Epidermal melanocyte (primary cell): ENCODE measurements at regions not wholly inside any gene's neighbourhood (a gene's known extent, or its start where the extent isn't known, plus 50 kb on each side); places are given as distances from the start of the nearest gene placed in this dataset.

Experiments
- DNase-seq: peaks from one replicate; pipeline ENCODE4 v3.0.0; 2011; ENCODE audit warnings: low spot score; ENCODE audit not compliant: insufficient read length

DNA sequence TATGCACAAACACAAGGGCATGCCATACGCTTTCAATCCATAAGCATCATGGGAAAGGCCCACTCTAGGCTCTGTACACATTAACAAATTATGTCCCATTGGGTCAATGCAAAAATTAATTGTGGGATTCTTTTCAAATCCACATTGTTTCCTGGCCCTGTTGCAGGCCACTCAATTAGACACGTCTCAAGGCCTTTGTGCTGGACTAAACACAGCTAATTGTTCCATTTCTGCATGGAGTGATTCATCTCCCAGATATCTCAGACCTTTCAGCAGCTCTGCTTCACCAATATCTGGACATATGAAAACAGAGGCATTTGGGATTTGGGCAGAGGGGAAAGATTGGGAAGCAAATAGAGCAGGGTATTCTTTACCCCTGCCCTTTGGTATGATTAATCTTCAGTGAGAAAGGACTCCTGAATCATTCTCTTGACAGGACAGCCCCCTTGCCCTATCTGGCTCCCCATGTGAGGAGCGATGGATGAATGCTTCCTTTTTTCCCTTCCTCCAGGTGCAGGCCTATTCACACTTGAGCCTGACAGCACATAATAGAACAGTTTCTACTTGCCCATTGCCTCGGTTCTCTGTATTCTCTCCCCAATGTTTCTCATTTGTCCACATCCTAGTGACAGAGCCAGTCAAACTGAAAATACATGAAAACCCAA, 547.6 kb downstream of the HAO1 start:
- DNase-seq = no peak

GRCh38 chr20:7399114-7399513, 541.1 kb downstream of the HAO1 start:
- DNase-seq = no peak

- DNase-seq = no peak
Observed at GRCh38 chr20:7399575-7399974, 540.7 kb downstream of the HAO1 start.

- DNase-seq = no peak
Observed at GRCh38 chr20:7406671-7407070, 533.6 kb downstream of the HAO1 start.

- no peak for DNase-seq
Observed at GRCh38 chr20:7410150-7410549, 530.1 kb downstream of the HAO1 start.

DNA sequence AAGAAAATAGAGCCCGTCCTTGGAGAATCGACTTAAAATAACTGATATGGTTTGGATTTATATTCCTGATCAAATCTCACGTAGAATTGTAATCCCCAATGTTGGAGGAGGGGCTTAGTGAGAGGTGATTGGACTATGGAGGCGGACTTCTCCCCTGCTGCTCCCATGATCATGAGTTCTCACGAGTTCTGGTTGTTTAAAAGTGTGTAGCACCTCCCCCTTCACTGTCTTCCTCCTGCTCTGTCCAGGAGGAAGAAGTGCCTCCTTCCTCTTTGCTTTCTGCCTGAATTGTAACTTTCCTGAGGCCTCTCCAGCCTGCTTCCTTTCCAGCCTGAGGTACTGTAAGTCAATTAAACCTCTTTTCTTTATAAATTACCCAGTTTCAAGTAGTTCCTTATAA, 529.2 kb downstream of the HAO1 start:
- no peak for DNase-seq

- no peak for DNase-seq
Observed at GRCh38 chr20:7415427-7415826, 524.8 kb downstream of the HAO1 start.

DNA sequence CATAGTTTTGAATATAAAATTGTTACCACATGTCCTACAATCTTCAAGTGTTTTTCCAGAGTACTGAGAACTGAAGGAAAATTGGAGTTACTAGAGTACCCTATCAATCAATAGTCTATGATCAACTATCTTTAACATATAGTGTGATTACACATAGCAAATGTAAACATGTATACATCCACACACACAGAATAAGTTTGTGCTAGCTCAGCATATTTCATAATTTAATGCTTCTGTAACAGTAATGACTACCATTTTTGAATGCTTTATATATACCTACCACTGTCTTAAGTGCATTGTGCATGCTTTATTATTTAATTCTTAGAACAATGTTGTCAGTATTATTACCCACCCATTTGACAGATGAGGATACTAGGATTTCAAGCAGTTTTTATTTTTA, 523.9 kb downstream of the HAO1 start:
- no peak for DNase-seq

GRCh38 chr20:7420345-7420744, 519.9 kb downstream of the HAO1 start:
- no peak for DNase-seq

- no peak for DNase-seq
Observed at GRCh38 chr20:7426890-7427496, 513.3 kb downstream of the HAO1 start.

- DNase-seq = no peak
Observed at GRCh38 chr20:7428946-7429345, 511.3 kb downstream of the HAO1 start.

DNA sequence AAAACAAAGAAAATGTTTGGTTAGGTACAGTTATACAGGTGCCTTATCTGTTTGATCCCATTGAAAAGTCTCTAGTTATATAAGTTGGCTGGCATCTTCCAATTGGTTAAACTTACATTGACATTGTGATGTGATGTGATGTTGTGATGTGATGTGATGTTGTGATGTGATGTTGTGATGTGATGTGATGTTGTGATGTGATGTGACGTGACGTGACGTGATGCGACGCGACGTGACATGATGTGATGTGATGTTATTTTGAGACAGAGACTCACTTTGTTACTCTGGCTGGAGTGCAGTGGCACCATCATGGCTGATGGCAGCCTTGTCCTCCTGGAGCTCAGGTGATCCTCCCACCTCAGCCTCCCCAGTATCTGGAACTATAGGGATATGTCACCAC, 507.6 kb downstream of the HAO1 start:
- DNase-seq = no peak

DNA sequence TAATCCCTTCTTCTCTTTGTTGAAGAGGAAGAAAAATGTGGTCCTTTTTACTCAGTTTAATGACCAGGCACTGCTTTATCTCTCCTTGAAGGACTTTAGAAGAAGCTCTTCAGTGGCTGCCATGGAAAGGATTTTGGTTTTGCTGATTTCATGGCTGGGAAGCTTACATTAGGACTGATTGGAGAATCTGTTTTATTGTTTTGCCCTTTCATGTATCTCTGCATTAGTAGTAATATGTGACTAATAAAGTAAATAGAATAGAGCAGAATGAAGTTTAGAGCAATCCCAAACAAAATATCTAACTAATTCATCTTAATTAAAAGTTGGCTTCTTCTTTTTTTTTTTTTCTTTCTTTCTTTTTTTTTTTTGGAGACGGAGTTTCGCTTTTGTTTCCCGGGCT, 502.9 kb downstream of the HAO1 start:
- DNase-seq = no peak

DNA sequence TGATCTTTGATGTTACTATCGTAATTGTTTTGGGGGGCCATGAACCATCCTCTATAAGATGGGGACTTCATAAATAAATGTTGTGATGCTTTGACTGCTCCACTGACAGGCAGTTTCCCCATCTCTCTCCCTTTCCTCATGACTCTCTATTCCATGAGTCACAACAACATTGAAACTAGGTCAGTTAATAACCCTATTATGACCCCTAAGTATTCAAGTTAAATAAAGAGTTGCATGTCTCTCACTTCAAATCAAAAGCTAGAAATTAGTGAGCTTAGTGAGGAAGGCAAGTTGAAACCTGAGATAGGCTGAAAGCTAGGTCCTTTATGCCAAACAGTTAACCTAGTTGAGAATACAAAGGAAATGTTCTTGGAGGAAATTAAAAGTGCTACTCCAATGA, 491.0 kb downstream of the HAO1 start:
- no peak for DNase-seq

DNA sequence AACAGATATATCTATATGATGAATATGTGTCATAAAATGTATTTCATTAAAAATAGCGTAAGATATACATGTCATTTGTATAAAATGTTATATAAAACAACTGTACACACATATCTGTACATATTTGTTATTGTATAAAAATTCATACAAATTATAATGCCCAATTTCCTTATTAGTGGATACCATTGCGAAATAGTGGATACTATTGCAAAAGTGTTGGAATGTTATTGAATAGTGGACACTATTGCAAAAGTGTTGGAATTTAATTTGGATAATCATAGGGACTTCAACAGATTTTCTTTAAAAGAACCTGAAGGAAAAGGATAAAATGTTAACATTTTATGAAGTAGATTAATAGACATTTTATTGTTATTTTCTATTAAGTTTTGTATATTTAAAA, 487.4 kb downstream of the HAO1 start:
- no peak for DNase-seq

DNA sequence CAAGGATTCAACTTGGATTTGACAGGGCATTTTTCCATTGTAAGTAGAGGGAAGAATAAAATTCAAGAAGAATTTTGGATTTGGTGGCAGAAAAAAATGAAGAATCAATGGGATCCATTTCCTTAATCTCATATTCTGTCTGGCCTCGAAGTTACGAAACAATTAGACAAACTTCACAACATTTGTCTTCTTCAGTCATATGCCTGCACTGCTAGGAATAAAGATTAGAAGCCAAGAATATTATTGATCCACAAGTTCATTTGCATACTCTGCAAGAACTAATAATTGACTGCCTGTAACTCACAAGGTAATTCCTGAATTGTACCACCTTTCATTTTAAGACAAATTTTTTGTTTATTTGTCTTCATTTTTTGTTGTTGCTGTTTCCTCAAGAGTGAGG, 486.2 kb downstream of the HAO1 start:
- DNase-seq = no peak

GRCh38 chr20:7458459-7458858, 481.8 kb downstream of the HAO1 start:
- no peak for DNase-seq

DNA sequence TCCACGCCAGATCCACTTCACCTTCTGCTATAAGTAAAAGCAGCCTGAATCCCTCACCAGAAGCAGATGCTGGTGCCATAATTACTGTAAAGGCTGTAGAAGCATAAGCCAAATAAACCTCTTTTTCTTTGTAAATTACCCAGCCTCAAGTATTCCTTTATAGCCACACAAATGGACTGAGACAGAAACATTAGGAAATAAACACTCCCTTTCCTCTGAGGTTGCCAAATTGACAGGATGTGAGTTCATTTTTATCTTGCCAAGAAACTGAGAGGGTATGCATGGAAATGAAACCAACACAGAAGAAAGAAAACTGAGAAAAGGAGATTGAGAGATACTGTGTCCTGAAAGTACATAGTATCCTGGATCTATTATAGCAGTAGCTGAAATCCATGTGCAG, 481.2 kb downstream of the HAO1 start:
- DNase-seq = no peak

GRCh38 chr20:7463290-7463689, 477.0 kb downstream of the HAO1 start:
- no peak for DNase-seq

- DNase-seq = no peak
Observed at GRCh38 chr20:7470912-7471311, 469.3 kb downstream of the HAO1 start.

- DNase-seq = no peak
Observed at GRCh38 chr20:7490288-7490687, 450.0 kb downstream of the HAO1 start.

DNA sequence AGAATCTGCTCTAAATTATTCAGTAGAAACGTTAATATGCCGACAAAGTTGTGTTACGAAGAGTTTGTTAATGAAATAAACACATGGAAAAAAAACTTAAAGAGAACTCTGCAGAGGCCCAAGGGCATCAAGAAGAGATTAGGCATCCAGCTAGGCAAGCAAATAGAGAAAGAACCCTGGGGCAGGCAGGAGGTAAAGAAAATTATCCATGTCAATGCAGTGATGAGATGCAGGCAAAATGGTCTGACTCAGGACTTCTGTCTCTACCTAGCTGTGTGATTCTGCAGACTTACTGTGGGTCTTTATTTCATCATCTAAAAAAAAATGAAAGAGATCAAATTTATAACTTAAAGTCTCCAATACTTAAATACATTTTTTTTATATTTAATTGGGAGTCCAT, 448.0 kb downstream of the HAO1 start:
- DNase-seq = no peak

DNA sequence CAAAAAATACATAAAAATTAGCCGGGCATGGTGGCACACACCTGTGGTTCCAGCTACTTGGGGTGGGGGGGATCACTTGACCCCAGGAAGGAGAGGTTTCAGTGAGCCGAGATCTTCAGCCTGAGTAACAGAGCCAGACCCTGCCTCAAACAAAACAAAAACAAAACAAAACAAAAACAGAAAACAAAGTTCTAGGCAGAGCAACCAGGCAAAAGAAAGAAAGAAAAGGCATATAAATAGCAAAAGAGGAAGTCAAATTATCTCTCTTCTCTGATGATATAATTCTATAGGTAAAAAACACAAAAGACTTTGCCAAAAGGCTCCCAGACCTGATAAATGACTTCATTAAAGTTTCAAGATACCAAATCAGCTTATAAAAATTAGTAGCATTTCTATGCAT, 446.9 kb downstream of the HAO1 start:
- DNase-seq = no peak
